ENCODE measurements at regions not wholly inside any gene's neighbourhood (a gene's known extent, or its start where the extent isn't known, plus 50 kb on each side); places are given as distances from the start of the nearest gene placed in this dataset.

DNA sequence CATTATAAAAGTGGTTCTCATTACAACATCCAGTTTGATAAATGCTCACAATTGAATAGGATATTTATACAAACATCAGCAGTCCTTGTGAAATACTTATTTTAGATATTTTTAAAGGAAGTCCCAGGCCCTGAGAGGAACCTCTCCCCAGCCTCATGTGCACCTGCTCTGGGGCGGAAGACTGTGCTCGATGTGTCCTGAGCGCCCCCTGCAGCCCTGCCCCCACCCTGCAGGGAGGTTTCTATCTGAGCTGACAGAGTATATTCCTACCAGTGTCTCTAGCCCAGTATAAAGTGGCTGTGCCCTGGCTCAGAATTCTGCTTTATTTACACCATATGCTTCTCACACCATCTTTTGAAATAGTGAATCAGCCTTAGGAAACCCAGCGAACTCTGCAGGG is 1349.1 kb downstream of the TMEM121 start:
- TF ChIP-seq, protein P1, sequence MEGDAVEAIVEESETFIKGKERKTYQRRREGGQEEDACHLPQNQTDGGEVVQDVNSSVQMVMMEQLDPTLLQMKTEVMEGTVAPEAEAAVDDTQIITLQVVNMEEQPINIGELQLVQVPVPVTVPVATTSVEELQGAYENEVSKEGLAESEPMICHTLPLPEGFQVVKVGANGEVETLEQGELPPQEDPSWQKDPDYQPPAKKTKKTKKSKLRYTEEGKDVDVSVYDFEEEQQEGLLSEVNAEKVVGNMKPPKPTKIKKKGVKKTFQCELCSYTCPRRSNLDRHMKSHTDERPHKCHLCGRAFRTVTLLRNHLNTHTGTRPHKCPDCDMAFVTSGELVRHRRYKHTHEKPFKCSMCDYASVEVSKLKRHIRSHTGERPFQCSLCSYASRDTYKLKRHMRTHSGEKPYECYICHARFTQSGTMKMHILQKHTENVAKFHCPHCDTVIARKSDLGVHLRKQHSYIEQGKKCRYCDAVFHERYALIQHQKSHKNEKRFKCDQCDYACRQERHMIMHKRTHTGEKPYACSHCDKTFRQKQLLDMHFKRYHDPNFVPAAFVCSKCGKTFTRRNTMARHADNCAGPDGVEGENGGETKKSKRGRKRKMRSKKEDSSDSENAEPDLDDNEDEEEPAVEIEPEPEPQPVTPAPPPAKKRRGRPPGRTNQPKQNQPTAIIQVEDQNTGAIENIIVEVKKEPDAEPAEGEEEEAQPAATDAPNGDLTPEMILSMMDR (IDR thresholded peaks at IDR 0.05): no peak
- no peak for TF ChIP-seq POLR2A (IDR thresholded peaks at IDR 0.05)
